ENCODE measurements at regions not wholly inside any gene's neighbourhood (a gene's known extent, or its start where the extent isn't known, plus 50 kb on each side); places are given as distances from the start of the nearest gene placed in this dataset.
A peak's percentile ranks its signal among the peaks of the same experiment; 100 is the strongest.

DNA sequence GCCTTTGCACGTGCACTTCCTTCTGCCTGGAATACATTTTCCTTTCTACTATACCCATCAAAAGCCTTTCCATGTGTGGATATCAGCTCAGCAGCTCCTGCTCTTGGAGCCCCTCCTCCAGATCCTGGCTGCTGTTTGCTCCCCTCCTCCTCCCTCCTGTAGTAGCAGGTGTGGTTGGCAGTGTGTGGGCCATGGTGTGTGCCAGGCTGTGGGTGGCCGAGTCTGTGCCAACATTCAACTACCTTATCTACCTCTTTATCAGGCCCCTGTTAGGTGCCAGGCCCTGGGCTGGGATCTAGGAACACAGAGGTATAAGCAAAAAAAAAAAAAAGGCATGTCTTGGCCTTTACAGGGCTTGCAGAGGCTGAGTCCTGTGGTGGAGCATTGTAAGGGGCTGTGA, 180.6 kb upstream of the JUN start:
- no peak for TF ChIP-seq POLR2A (IDR thresholded peaks at IDR 0.05)
- TF ChIP-seq CTCF (IDR thresholded peaks at IDR 0.05 in 8 of 11, conservative IDR thresholded peaks at IDR 0.05 in 3 of 11): no peak
- TF ChIP-seq POLR2AphosphoS5 (IDR thresholded peaks at IDR 0.05): no peak
- DNase-seq: no peak
- Histone ChIP-seq H3K27ac (no peak overlapping the region), H3K4me3 (no peak overlapping the region), H3K36me3 (no peaks in the 10 kb centered on the region), H3K9me3 (no peaks in the 10 kb centered on the region), H3K27me3 (replicated peaks in 1 of 7) (no peaks in the 10 kb centered on the region), H3K4me1 (peaks cover 12 to 34% (median 27%) of the 10 kb centered on the region in 6 donors)
- intact Hi-C loops (cut with DNase I; ENCODE audit: low total_unique reads): no loop called here
- WGBS, 5 donors: 83 to 93% (median 87%) methylated on average over 2 of the region's 2 CpGs

GRCh38 chr1:58964880-58965279, 181.0 kb upstream of the JUN start:
- WGBS, 5 donors: 38 to 76% (median 68%) methylated on average over 1 of the region's 1 CpG
- intact Hi-C loops (cut with DNase I; ENCODE audit: low total_unique reads): no loop called here
- DNase-seq: no peak
- Histone ChIP-seq H3K4me1 (peaks cover 12 to 34% (median 27%) of the 10 kb centered on the region in 6 donors), H3K36me3 (no peaks in the 10 kb centered on the region), H3K27me3 (replicated peaks in 1 of 7) (no peaks in the 10 kb centered on the region), H3K27ac (no peak overlapping the region), H3K4me3 (no peak overlapping the region), H3K9me3 (no peaks in the 10 kb centered on the region)
- TF ChIP-seq POLR2AphosphoS5 (IDR thresholded peaks at IDR 0.05): no peak
- no peak for TF ChIP-seq POLR2A (IDR thresholded peaks at IDR 0.05)
- no peak for TF ChIP-seq CTCF (IDR thresholded peaks at IDR 0.05 in 8 of 11, conservative IDR thresholded peaks at IDR 0.05 in 3 of 11)

DNA sequence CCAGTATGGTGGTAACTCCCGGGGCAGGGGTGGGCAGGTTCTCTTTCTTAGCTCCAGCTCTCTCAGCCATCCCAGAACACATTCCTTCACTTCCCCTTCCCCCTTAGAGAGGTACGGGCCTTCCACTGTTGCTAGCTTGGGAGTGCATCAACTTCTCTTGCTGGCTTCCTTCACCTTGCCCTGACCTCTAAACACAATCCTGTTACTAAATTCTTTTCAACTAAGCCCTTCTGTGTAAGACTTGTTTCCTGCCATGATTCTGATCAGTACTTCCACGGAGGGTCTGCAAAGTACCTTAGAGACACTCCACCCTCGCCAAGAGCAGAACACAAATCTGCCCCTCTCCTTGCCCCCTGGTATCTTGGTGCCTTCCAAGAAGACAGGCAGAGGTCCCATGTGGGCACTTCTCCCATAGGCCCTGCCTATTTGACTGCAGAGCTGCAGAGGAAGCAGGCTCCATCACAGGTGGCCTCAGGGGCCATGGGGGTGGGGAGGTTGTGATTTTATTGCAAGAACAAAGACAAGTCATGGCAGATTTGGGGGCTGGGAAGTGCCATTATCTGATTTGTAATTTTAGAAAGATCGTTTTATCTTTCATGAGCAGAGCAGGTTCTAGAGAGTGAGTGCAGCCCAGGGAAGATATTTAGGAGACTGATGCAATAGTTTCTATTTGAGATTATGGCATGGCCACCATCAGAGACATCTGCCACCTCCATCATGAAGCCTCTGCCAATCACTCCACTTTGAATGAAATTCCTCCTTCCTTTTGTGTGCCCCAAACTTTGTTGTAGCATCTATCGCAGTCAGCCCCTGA, 182.5 kb upstream of the JUN start:
- Histone ChIP-seq H3K4me1 (peaks cover 12 to 34% (median 27%) of the 10 kb centered on the region in 6 donors), H3K4me3 (no peak overlapping the region), H3K27me3 (replicated peaks in 1 of 7) (no peaks in the 10 kb centered on the region), H3K9me3 (no peaks in the 10 kb centered on the region), H3K36me3 (no peaks in the 10 kb centered on the region), H3K27ac (peak overlapping the region in 3 of 8 donors; percentile 79 to 92 (median 88))
- 64 to 81% (median 75%) methylated on average over 6 of the region's 6 CpGs for WGBS, 5 donors
- TF ChIP-seq POLR2A (IDR thresholded peaks at IDR 0.05) (no peak), POLR2AphosphoS5 (IDR thresholded peaks at IDR 0.05) (no peak), CTCF (IDR thresholded peaks at IDR 0.05 in 8 of 11, conservative IDR thresholded peaks at IDR 0.05 in 3 of 11) (no peak)
- DNase-seq: no peak
- intact Hi-C loops (cut with DNase I; ENCODE audit: low total_unique reads): no loop called here

- peak overlapping the region; percentile 79 to 92 (median 82) for H3K27ac ChIP-seq
- no peaks in the 10 kb centered on the region for H3K36me3 ChIP-seq
- no peak overlapping the region for H3K4me3 ChIP-seq
- WGBS, 5 donors: 89 to 98% (median 96%) methylated on average over 5 of the region's 5 CpGs
- no peaks in the 10 kb centered on the region for H3K27me3 ChIP-seq (replicated peaks in 1 of 7)
- no peaks in the 10 kb centered on the region for H3K9me3 ChIP-seq
- TF ChIP-seq POLR2A (IDR thresholded peaks at IDR 0.05): no peak
- no peak for TF ChIP-seq POLR2AphosphoS5 (IDR thresholded peaks at IDR 0.05)
- TF ChIP-seq CTCF (IDR thresholded peaks at IDR 0.05 in 8 of 11, conservative IDR thresholded peaks at IDR 0.05 in 3 of 11): no peak
- peaks cover 12 to 34% (median 27%) of the 10 kb centered on the region in 6 donors for H3K4me1 ChIP-seq
- DNase-seq: no peak
- intact Hi-C loops (cut with DNase I; ENCODE audit: low total_unique reads): no loop called here
These were observed 183.3 kb upstream of the JUN start for GRCh38 chr1:58966917-58967740.

Measured in spleen (tissue), 11 donors.